ENCODE measurements at regions not wholly inside any gene's neighbourhood (a gene's known extent, or its start where the extent isn't known, plus 50 kb on each side); places are given as distances from the start of the nearest gene placed in this dataset.
"Not testable (repeated sequence)": the region's sequence is repeated elsewhere in the genome, so short reads cannot be mapped to it uniquely, and the experiment has no call there.

GRCh38 chr12:79991586-79991985 lies 56.7 kb upstream of the PPP1R12A start:
- no peak for DNase-seq

GRCh38 chr12:79990509-79991338 lies 55.8 kb upstream of the PPP1R12A start:
- DNase-seq = not testable (repeated sequence)

GRCh38 chr12:79988368-79988767 lies 53.5 kb upstream of the PPP1R12A start:
- DNase-seq = no peak

GRCh38 chr12:79987731-79988130 lies 52.8 kb upstream of the PPP1R12A start:
- DNase-seq = no peak

Measured in renal pelvis (tissue), 1 donor.